ENCODE measurements at regions not wholly inside any gene's neighbourhood (a gene's known extent, or its start where the extent isn't known, plus 50 kb on each side); places are given as distances from the start of the nearest gene placed in this dataset.

DNA sequence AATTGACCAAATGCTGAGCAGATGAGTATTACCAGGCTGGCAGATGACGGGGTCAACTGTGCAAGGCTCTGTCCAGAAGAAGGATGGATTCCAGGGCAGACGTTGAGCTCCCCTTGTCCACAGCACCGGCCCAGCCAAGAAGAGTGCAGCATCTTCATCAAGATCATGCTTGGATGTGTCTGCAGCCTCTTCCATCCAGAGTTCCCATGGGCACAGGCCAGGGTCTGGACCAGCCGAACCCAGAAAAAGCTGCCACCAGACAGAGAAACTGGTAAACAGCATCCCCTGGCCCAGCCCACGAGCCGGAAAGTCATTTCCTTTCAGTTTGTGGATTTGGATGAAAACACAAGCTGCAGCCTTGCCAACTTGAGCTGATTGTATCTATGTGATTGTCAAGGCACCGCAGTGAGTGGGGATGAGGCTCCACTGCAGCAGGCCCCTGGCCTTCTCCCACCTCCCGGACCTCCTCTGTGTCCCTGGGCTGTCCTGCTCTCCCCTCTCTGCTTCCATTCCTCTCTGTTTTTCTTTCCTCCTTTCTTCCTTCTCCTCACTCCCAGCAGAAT is 321.8 kb downstream of the TCERG1L start:
- Mint-ChIP-seq H3K36me3 (ENCODE audit: low read depth) (no peaks in the 10 kb centered on the region), H3K4me3 (no peak overlapping the region), H3K9me3 (ENCODE audit: insufficient read depth) (no peaks in the 10 kb centered on the region), H3K27me3 (ENCODE audit: low read depth) (no peaks in the 10 kb centered on the region), H3K27ac (no peak overlapping the region), H3K4me1 (ENCODE audit: low read depth) (no peaks in the 10 kb centered on the region)
- no peak for ATAC-seq
- DNase-seq = no peak
- CTCF ChIA-PET = no interaction called here
- POLR2A ChIA-PET = no interaction called here

DNA sequence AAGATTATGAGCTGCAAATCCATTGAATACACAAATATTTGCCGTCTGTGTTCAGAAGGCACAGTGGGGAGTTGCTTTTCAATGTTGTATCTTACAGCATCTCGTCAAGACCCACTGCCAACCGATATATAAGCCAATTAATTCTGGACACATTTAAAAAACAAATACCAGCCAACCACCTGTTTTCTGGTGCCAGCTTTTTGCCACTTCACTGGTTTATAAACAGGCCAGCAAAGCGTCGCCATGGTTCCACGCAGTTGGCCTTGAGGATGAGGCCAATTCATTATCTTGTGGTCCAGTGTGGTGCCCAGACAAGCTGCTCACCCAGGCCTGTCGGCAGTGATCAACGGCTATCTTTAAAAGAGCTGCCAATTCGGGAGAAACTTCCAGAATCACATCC is 321.0 kb downstream of the TCERG1L start:
- CTCF ChIA-PET = no interaction called here
- no peak for DNase-seq
- ATAC-seq = no peak
- H3K9me3 Mint-ChIP-seq (ENCODE audit: insufficient read depth) = no peaks in the 10 kb centered on the region
- H3K27ac Mint-ChIP-seq = no peak overlapping the region
- POLR2A ChIA-PET = no interaction called here
- H3K36me3 Mint-ChIP-seq (ENCODE audit: low read depth) = no peaks in the 10 kb centered on the region
- no peaks in the 10 kb centered on the region for H3K27me3 Mint-ChIP-seq (ENCODE audit: low read depth)
- no peak overlapping the region for H3K4me3 Mint-ChIP-seq
- H3K4me1 Mint-ChIP-seq (ENCODE audit: low read depth) = no peaks in the 10 kb centered on the region

DNA sequence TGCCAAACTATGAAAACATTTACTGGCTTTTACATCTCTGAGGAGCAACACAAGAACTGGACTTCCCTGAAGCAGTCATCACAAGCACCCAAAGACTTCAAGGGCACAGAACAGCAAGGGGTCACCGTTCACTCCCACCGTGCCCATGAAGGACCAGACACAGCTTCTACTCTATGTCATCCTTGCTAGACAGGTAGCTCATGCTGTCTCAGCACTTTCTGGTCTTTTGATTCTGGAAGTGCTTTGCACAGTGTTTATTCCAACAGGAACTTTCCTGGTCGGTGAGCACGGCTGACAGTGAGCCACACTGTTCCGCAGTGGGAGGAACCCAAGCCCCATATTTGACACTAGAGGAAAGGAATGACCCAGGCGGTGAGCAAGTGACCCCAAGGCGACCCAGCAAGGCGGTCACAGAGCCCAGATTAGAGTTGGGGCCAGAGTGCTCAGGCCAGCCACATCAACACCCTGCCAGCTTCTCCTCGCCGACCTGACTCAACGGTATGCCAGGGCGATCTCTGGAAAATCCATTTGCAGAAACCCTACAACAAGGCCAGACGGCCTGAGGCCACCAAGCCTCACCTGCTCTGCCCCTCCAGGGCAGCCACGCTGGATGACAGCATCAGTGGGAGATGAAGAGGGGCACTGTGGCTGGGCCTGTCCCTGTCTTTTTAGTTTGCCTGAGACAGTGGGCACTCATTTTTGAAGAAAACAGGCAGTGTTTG is 318.6 kb downstream of the TCERG1L start:
- Mint-ChIP-seq H3K4me1 (ENCODE audit: low read depth) (no peaks in the 10 kb centered on the region), H3K27me3 (ENCODE audit: low read depth) (no peaks in the 10 kb centered on the region), H3K36me3 (ENCODE audit: low read depth) (no peaks in the 10 kb centered on the region), H3K4me3 (no peak overlapping the region), H3K27ac (no peak overlapping the region), H3K9me3 (ENCODE audit: insufficient read depth) (no peaks in the 10 kb centered on the region)
- DNase-seq = no peak
- POLR2A ChIA-PET = no interaction called here
- ATAC-seq = no peak
- CTCF ChIA-PET = no interaction called here

DNA sequence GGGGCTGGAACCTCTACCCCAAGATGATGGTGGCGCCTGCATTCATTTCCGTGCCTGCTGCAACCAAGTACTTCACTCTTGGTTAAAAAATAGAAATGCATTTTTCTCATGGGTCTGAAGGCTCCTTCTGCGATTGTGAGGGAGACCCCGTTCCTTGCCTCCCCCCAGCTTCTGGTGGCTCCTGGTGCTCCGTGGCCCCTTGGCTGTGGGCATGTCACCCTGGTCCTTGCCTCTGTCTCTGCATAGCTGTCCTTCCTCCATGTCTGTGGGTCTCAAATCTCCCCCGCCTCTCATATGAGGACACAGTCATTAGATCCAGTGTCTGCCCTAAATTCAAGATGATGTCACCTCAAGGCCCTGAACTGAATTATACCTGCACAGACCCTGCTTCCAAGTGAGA is 317.9 kb downstream of the TCERG1L start:
- no peak for ATAC-seq
- Mint-ChIP-seq H3K4me3 (no peak overlapping the region), H3K9me3 (ENCODE audit: insufficient read depth) (no peaks in the 10 kb centered on the region), H3K27me3 (ENCODE audit: low read depth) (no peaks in the 10 kb centered on the region), H3K36me3 (ENCODE audit: low read depth) (no peaks in the 10 kb centered on the region), H3K27ac (no peak overlapping the region), H3K4me1 (ENCODE audit: low read depth) (no peaks in the 10 kb centered on the region)
- POLR2A ChIA-PET = no interaction called here
- CTCF ChIA-PET = no interaction called here
- no peak for DNase-seq

DNA sequence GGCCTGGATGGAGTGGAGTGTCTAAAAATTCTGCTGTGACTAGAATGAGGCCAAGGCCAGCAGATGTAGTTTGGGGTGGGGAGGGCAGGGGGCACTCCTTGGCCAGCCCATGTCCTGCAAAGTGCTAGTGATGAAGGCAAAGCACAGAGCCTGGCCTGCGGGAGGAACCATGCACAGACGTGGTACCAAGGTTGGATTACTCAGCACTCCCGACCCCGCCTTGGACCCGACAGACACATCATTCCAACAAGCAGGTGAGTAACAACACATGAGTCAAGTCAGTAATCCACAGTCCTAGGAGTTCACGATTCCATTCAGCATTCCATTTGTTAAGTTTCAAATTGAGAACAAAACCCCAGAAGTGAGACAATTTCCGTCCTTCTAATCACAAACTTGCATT is 317.3 kb downstream of the TCERG1L start:
- no peaks in the 10 kb centered on the region for H3K4me1 Mint-ChIP-seq (ENCODE audit: low read depth)
- ChIA-PET CTCF (no interaction called here), POLR2A (no interaction called here)
- ATAC-seq = no peak
- no peaks in the 10 kb centered on the region for H3K36me3 Mint-ChIP-seq (ENCODE audit: low read depth)
- DNase-seq = no peak
- H3K27ac Mint-ChIP-seq = no peak overlapping the region
- no peak overlapping the region for H3K4me3 Mint-ChIP-seq
- no peaks in the 10 kb centered on the region for H3K27me3 Mint-ChIP-seq (ENCODE audit: low read depth)
- no peaks in the 10 kb centered on the region for H3K9me3 Mint-ChIP-seq (ENCODE audit: insufficient read depth)

DNA sequence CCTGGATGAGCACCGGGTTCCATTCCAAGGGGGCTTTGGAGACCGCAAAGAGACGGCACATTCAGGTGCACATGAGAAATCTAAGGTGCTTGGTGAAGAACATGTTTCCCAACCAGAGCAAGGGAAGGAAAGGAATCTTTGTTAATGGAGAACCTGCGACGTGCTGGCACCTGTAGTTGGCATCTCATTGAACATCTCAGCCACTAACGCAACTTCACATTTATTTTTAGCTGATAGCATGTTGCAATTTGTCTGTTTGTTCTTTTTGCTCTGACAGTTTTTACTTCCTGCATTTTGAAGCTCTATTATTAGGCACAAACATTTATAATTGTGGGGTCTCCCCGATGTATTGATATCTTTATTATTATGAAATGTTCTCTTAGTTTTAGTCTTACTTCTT is 316.7 kb downstream of the TCERG1L start:
- ChIA-PET POLR2A (no interaction called here), CTCF (no interaction called here)
- H3K27me3 Mint-ChIP-seq (ENCODE audit: low read depth) = no peaks in the 10 kb centered on the region
- no peaks in the 10 kb centered on the region for H3K36me3 Mint-ChIP-seq (ENCODE audit: low read depth)
- H3K4me1 Mint-ChIP-seq (ENCODE audit: low read depth) = no peaks in the 10 kb centered on the region
- no peak overlapping the region for H3K4me3 Mint-ChIP-seq
- DNase-seq (no peak), ATAC-seq (no peak)
- no peaks in the 10 kb centered on the region for H3K9me3 Mint-ChIP-seq (ENCODE audit: insufficient read depth)
- H3K27ac Mint-ChIP-seq = no peak overlapping the region

DNA sequence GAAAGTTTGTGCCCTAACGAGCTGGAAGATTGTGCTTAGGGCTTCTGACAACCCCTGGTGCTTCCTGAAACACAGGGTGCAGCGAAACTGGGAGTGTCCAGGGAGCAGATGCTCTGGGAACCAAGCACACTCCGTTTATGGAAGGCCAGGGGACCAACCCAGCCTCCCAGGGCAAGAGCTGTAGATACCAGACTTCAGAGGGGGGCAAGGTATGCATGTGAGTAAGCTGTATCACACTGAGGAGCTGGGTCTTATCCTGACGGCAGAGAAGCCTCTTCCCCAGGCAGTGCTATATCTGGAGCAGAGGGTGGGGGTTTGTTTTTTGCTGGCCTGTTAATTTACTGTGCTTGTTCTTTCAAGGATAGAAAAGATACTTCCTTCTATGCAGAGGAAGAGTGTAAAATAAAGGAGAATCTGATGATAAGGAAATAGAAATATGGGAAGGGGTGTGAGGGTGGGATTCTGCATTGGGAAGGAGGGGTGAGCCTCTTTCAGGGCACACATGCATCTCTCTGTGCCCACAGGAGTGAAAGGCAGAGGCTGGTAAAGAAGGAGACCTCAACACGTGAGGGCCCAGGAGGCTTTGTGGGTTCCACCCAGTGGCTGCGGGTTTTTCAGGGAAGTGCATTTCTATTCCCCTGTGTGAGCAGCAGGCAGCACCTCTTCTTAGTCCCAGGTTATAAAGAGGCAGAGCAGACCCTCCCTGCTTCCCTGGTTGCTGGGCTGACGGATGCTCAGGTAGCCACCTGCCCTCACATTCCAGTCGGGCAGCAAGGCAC is 314.1 kb downstream of the TCERG1L start:
- Mint-ChIP-seq H3K4me1 (ENCODE audit: low read depth) (no peaks in the 10 kb centered on the region), H3K27ac (no peak overlapping the region), H3K36me3 (ENCODE audit: low read depth) (no peaks in the 10 kb centered on the region), H3K4me3 (no peak overlapping the region), H3K27me3 (ENCODE audit: low read depth) (no peaks in the 10 kb centered on the region), H3K9me3 (ENCODE audit: insufficient read depth) (no peaks in the 10 kb centered on the region)
- ChIA-PET POLR2A (no interaction called here), CTCF (no interaction called here)
- DNase-seq = no peak
- no peak for ATAC-seq

DNA sequence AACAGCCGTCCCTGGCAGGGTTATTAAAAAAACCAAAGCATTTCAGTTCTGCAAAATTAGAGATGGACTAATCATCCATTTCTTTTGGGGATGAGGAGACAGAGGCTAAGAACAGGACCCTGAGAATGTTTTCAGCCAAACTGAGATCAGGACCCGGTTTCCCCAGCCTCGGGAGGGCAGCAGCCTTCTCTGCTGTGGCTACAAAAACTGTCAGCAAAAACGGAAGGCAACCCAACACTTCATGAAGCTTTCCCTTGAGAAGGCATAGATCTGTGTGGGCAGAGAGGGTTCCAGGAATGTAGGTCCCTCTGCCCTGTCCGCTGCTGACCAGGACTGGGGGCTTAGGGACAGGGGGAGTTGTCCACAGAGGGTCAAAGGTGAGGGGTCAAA is 313.5 kb downstream of the TCERG1L start:
- Mint-ChIP-seq H3K9me3 (ENCODE audit: insufficient read depth) (no peaks in the 10 kb centered on the region), H3K36me3 (ENCODE audit: low read depth) (no peaks in the 10 kb centered on the region), H3K27me3 (ENCODE audit: low read depth) (no peaks in the 10 kb centered on the region), H3K27ac (no peak overlapping the region), H3K4me1 (ENCODE audit: low read depth) (no peaks in the 10 kb centered on the region), H3K4me3 (no peak overlapping the region)
- POLR2A ChIA-PET = no interaction called here
- CTCF ChIA-PET = no interaction called here
- DNase-seq (no peak), ATAC-seq (no peak)

DNA sequence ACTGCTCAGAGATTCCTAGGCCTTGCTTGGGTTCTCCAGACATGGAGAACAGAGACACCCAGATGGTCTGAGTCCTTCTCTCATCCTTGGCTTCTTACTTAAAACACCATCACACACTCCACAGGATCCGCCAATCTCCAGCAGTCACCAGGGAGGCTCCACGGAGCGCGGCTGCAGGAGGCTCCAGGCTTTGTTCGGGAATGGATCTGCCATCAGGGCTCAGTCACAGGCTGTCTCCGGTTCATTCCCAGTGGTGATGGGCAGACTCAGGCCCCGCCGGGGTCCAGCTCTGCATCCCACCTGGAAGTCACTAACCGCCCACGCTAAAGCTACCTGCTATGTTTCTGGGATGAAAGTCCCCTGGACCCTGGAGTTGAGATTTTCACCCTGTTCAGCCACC is 312.9 kb downstream of the TCERG1L start:
- Mint-ChIP-seq H3K36me3 (ENCODE audit: low read depth) (no peaks in the 10 kb centered on the region), H3K27me3 (ENCODE audit: low read depth) (no peaks in the 10 kb centered on the region), H3K9me3 (ENCODE audit: insufficient read depth) (no peaks in the 10 kb centered on the region), H3K27ac (no peak overlapping the region), H3K4me3 (no peak overlapping the region), H3K4me1 (ENCODE audit: low read depth) (no peaks in the 10 kb centered on the region)
- ATAC-seq = no peak
- POLR2A ChIA-PET = no interaction called here
- CTCF ChIA-PET = no interaction called here
- no peak for DNase-seq

DNA sequence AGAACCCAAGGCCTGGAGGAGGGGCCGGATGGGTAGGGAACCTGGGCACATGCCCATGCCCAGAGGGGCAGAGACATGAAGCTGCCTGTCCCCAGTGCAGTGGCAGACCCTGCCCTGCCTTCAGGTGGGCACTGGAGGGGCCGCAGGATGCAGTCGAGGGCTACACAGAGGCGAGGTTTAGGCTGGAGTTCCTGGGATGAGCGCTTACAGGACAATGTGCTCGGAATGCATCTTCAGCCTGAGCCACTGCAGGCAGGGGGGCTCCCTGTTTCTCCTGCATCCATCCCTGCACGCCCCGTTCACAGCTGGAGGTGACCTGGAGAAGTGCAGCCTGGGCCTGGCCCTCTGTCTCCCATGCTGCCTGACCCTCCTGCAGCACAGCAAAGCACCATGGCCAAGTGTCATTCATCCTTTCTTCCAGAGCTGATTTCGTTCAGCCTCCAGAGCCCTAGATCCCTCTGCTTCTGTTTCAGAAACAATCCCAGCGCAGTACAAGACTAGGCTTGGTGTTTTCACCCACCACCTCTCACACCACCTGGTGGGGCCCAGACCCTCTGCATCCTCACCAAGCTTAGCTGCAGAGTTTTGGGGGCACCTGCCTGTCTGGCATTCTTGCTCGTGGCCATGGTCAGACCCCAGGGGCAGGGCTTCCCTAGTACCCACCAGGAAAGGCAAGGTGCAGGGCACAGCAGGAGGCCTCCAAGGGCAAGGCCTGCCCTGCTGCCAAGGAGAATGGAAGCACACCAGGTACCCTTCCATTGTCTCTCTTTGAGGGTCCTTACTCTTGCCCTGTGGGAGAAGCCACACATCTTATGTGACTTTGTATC is 311.9 kb downstream of the TCERG1L start:
- ChIA-PET CTCF (no interaction called here), POLR2A (no interaction called here)
- H3K4me1 Mint-ChIP-seq (ENCODE audit: low read depth) = no peaks in the 10 kb centered on the region
- no peak overlapping the region for H3K27ac Mint-ChIP-seq
- no peaks in the 10 kb centered on the region for H3K36me3 Mint-ChIP-seq (ENCODE audit: low read depth)
- no peaks in the 10 kb centered on the region for H3K27me3 Mint-ChIP-seq (ENCODE audit: low read depth)
- no peak for ATAC-seq
- no peak overlapping the region for H3K4me3 Mint-ChIP-seq
- no peaks in the 10 kb centered on the region for H3K9me3 Mint-ChIP-seq (ENCODE audit: insufficient read depth)
- no peak for DNase-seq

DNA sequence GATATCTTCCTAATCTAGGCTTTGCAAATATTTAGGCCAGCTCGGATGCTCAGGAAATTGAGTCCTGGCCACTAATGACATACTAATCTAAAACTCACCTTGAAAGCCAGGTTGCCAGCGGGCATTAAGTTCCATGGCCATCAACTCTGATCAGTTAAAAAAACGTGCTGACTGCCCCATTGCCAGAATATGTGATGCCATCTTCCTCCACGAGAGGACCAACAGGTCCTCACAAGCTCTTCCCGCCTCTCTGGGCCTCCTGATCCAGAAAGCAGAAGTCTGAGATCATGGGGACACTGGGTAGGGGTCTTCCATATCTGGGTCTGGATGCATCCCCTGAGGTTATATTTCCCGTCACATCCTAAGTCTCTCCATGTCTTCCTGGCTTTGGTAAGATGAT is 311.3 kb downstream of the TCERG1L start:
- H3K27me3 Mint-ChIP-seq (ENCODE audit: low read depth) = no peaks in the 10 kb centered on the region
- ATAC-seq (no peak), DNase-seq (no peak)
- H3K4me1 Mint-ChIP-seq (ENCODE audit: low read depth) = no peaks in the 10 kb centered on the region
- ChIA-PET POLR2A (no interaction called here), CTCF (no interaction called here)
- H3K27ac Mint-ChIP-seq = no peak overlapping the region
- H3K4me3 Mint-ChIP-seq = no peak overlapping the region
- no peaks in the 10 kb centered on the region for H3K9me3 Mint-ChIP-seq (ENCODE audit: insufficient read depth)
- no peaks in the 10 kb centered on the region for H3K36me3 Mint-ChIP-seq (ENCODE audit: low read depth)

DNA sequence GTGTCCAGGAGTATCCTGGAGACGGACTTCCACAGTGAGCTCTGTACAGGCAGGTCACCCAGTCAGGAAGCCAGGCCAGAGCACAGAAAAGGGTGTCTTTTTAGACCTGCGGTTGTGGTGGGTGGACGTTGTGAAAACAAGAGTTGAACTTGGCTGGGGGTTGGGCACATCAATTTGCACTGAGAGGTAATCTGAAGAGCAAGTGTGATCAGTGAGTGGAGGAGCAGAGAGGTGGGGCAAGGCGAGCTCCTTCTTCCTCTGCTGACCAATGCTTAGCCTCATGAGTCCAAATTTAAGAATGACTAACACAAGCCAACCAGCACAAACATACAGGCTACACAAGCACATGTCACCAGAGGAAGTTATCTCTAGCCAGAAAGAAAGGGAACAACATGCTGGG is 310.8 kb downstream of the TCERG1L start:
- ATAC-seq (no peak), DNase-seq (no peak)
- Mint-ChIP-seq H3K36me3 (ENCODE audit: low read depth) (no peaks in the 10 kb centered on the region), H3K9me3 (ENCODE audit: insufficient read depth) (no peaks in the 10 kb centered on the region), H3K27ac (no peak overlapping the region), H3K4me3 (no peak overlapping the region), H3K27me3 (ENCODE audit: low read depth) (no peaks in the 10 kb centered on the region), H3K4me1 (ENCODE audit: low read depth) (no peaks in the 10 kb centered on the region)
- POLR2A ChIA-PET = no interaction called here
- CTCF ChIA-PET = no interaction called here

All from activated CD8-positive, alpha-beta T cell treated with anti-CD3 and anti-CD28 coated beads, Interleukin-2, amount 10 ng/mL, durations not matched to agents 7 days and 5 days (primary cell).